Skeletal muscle tissue (tissue), 3 donors: ENCODE measurements at regions not wholly inside any gene's neighbourhood (a gene's known extent, or its start where the extent isn't known, plus 50 kb on each side); places are given as distances from the start of the nearest gene placed in this dataset.

Experiments used
- H3K27ac ChIP-seq: one replicate; pipeline ENCODE4 v1.7.0; 2013; ENCODE audit warnings: mild to moderate bottlenecking, low read depth, low read length, inconsistent platforms
- H3K27me3 ChIP-seq, 3 donors: one replicate each; pipeline ENCODE4 v1.7.0; 2013; ENCODE audit warnings: low read length in 3 of 3; ENCODE audit not compliant: control insufficient read depth in 3 of 3, insufficient read depth in 3 of 3
- H3K36me3 ChIP-seq, 3 donors: one replicate each; pipeline ENCODE4 v1.7.0; 2013; ENCODE audit warnings: low read length in 3 of 3; ENCODE audit not compliant: control insufficient read depth in 3 of 3, insufficient read depth in 3 of 3
- H3K4me1 ChIP-seq, 3 donors: one replicate each; pipeline ENCODE4 v1.7.0; 2013; ENCODE audit warnings: low read length in 3 of 3, mild to moderate bottlenecking in 3 of 3; ENCODE audit not compliant: control insufficient read depth in 3 of 3, insufficient read depth in 3 of 3
- H3K4me3 ChIP-seq, 3 donors: one replicate each; pipeline ENCODE4 v1.7.0; 2013; ENCODE audit warnings: low read length in 3 of 3
- H3K9ac ChIP-seq, 3 donors: one replicate each; pipeline ENCODE4 v1.7.0; 2013; ENCODE audit warnings: low read length in 3 of 3, mild to moderate bottlenecking in 3 of 3, moderate library complexity in 2 of 3, low read depth in 1 of 3
- H3K9me3 ChIP-seq, 3 donors: one replicate each; pipeline ENCODE4 v1.7.0; 2013; ENCODE audit warnings: low read length in 3 of 3; ENCODE audit not compliant: control insufficient read depth in 3 of 3
- donor health status: Osteomylitis.

DNA sequence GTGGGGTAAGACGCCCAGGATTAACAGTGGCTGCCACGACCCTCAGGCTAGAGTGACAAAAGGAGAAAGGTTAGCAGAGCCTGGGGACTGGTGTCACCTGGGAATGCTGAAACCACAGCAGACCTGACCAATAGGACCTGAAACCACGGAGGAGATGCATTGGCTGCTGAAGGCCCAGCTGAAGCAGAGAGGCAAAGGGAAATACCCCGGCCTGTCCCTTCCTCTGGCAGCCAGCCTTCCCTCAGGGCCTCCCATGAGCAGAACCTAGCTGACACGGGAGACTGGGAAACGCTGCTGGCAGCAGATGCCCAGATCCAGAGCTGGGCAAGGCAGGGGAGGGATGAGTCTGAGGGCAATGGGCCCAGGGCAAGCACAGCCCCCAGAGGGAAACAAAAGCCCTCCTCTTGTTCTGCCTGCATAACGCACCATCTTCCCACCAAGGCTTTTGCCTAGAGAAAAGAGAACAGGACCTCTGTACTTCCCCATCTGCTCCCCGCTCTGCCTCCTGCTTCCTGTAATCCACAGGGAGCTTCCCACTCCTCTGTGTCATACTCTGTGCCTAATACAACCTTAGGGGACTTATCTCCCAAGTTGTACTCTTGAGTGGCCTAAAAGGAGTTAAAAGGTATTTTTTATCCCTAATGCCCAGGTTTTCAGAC, 216.2 kb downstream of the ABHD5 start:
- no peak overlapping the region for H3K27ac ChIP-seq
- no peaks in the 10 kb centered on the region for H3K4me1 ChIP-seq
- no peak overlapping the region for H3K4me3 ChIP-seq
- H3K9ac ChIP-seq = no peak overlapping the region
- no peaks in the 10 kb centered on the region for H3K27me3 ChIP-seq
- H3K9me3 ChIP-seq = no peaks in the 10 kb centered on the region
- no peaks in the 10 kb centered on the region for H3K36me3 ChIP-seq

DNA sequence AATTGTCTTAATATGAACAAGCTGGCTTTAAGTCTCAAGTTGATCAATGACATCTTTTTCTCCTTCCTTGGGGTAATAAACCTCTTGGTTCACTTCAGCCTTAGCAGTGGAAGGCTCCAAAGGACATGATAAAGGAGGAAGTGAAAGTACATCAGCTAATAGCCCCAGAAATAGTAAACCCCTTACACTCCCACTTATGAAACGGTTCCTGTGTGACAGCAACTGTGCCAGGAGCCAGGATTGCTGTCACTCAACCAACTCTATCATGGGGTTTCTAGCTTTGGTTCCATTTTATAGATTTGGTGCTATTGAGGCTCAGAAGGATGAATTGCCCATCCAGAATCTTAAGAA, 216.7 kb downstream of the ABHD5 start:
- H3K4me1 ChIP-seq = no peaks in the 10 kb centered on the region
- no peaks in the 10 kb centered on the region for H3K27me3 ChIP-seq
- H3K9me3 ChIP-seq = no peaks in the 10 kb centered on the region
- H3K27ac ChIP-seq = no peak overlapping the region
- H3K4me3 ChIP-seq = no peak overlapping the region
- no peak overlapping the region for H3K9ac ChIP-seq
- no peaks in the 10 kb centered on the region for H3K36me3 ChIP-seq

DNA sequence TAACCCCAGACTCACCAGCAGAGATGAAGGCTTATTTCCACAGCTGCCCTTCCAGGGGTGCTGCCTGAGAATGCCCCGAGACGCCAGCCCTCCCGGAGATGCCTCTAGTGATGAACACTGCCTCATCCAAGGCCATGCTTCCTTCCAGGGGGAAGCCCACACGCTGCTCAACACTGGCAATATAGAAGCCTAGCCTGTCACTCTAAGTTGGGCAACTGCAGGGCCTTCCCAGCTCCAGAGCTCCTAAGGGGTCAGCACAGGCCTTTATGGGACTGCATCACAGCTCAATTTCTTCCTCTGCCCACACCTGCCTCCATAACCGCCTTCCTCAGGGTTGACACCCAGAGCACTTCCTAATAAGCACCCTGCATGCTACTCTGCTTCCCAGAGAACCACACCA, 217.7 kb downstream of the ABHD5 start:
- Histone ChIP-seq H3K36me3 (no peaks in the 10 kb centered on the region), H3K27ac (no peak overlapping the region), H3K9ac (no peak overlapping the region), H3K4me1 (no peaks in the 10 kb centered on the region), H3K27me3 (no peaks in the 10 kb centered on the region), H3K4me3 (no peak overlapping the region), H3K9me3 (no peaks in the 10 kb centered on the region)

DNA sequence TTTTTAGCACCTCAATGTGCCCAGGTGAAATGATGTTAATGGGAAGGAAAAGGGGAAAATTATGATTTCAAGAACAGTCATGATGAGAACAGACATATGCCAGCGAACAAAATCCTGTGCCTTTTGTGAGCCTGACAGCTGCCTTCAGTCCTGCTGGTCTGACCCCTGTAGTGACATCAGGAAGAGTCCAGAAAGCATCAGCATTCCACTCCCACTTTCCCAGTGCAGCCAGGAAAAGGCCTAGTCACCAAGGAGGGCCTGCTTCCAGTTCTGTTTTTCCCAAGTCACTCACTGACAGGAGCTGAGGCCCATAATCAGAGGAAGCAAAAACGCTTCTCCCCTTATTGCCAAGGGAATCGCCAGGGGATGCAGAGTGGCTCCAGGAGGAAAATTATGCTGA, 218.4 kb downstream of the ABHD5 start:
- H3K27ac ChIP-seq = no peak overlapping the region
- H3K36me3 ChIP-seq = no peaks in the 10 kb centered on the region
- no peaks in the 10 kb centered on the region for H3K4me1 ChIP-seq
- no peak overlapping the region for H3K4me3 ChIP-seq
- H3K9me3 ChIP-seq = no peaks in the 10 kb centered on the region
- H3K27me3 ChIP-seq = no peaks in the 10 kb centered on the region
- H3K9ac ChIP-seq = no peak overlapping the region

DNA sequence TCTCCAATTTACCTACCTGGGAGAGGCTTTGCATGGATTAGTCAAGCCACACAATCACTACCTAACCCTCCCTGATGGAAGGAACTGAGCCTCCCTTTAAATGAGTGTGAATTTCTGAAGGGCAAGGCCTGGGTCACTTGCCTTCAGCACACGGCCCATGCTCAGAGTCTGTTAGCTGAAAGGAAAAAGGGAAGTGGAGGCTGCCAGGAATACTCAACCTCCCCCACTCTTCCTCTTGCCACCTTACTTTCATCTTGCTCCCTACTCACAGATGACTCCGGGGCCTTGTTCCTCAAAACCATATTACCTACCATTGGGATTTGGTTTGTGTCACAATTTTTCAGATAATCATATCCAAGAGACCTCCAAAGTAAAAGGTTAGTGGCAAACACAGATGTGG, 220.0 kb downstream of the ABHD5 start:
- Histone ChIP-seq H3K27ac (no peak overlapping the region), H3K4me3 (no peak overlapping the region), H3K27me3 (no peaks in the 10 kb centered on the region), H3K9ac (no peak overlapping the region), H3K36me3 (no peaks in the 10 kb centered on the region), H3K9me3 (no peaks in the 10 kb centered on the region), H3K4me1 (no peaks in the 10 kb centered on the region)

DNA sequence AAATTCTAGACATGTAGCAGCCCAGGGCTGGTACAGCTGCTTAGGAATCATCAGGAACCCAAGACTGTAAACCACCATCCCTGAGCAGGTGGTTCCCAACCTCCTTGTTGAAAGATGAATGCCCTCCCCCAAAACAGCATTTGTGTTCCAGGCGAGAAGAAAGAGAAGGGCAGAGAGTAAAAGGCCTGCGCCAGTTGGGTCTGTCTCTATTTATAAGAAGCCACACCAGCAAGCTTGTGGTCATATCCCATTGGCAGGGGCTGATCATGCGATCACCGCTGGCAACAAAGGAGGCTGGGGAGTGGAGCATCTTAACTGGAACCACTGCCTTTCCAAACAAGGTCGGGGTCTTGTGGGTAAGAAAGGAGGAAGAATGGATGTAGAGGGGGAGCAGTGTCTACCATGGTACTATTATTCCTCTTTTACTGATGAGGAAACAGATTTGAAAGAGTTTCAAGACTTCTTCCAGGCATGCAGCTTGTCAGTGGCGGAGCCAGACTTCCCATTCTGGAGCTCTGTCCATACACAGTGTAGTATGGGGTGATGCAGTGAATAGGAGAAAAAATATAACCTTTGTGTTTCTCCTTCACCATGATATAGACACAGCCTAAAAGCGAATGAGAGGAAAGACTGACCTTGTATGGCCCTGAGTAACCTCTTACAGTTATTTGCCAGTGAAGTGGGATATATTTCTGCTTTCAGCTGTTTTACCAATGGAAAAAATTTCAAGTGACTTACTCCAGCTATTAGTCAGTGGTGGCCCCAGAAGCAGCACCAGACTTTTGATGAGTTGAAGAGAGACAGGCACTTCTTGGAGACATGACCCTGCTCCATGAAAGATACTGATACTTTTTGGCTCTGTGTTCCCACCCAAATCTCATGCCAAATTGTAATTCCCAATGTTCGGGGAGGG, 222.6 kb downstream of the ABHD5 start:
- H3K4me3 ChIP-seq = no peak overlapping the region
- H3K4me1 ChIP-seq = no peaks in the 10 kb centered on the region
- H3K9me3 ChIP-seq = peaks cover 0 to 8% (median 3%) of the 10 kb centered on the region in 3 donors
- H3K27ac ChIP-seq = no peak overlapping the region
- H3K27me3 ChIP-seq = no peaks in the 10 kb centered on the region
- no peak overlapping the region for H3K9ac ChIP-seq
- H3K36me3 ChIP-seq = no peaks in the 10 kb centered on the region

DNA sequence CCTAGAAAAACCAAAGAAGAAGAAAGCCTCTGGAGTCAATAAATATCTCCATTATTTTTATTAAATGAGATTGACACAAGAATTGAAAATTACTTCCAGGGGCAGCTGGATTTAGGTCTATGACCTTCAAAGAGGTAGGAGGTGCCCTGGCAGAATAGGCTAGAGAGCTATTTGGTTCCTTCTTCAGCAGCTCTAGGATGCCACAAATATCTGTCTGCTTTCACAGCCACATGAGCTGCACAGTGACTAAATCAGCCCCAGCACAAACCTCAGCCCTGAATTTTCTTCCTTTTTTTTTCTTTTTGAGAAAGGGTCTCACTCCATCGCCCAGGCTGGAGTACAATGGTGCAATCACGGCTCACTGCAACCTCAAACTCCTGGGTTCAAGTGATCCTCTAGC, 223.5 kb downstream of the ABHD5 start:
- Histone ChIP-seq H3K9me3 (peaks cover 0 to 8% (median 3%) of the 10 kb centered on the region in 3 donors), H3K27me3 (no peaks in the 10 kb centered on the region), H3K36me3 (no peaks in the 10 kb centered on the region), H3K9ac (no peak overlapping the region), H3K27ac (no peak overlapping the region), H3K4me1 (no peaks in the 10 kb centered on the region), H3K4me3 (no peak overlapping the region)

DNA sequence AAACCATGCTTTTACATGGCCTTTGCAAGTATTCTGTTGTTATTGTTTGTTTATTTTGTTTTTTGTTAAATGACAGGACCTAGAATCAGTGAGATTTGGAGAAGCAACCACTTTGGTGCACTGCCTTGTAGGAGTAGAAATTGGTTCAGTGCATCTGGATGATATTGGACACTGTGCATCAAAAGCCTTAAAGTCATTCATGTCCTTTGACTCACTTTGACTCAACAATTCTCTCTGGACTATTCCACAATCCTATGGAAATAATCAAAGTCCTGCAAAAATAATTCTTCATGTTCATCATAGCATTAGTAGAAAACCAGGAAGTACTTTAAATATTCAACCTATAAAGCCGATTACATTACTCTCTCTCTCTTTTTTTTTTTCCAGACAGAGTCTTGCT, 224.8 kb downstream of the ABHD5 start:
- Histone ChIP-seq H3K27ac (no peak overlapping the region), H3K4me3 (no peak overlapping the region), H3K36me3 (no peaks in the 10 kb centered on the region), H3K9me3 (peaks cover 0 to 8% (median 3%) of the 10 kb centered on the region in 3 donors), H3K4me1 (no peaks in the 10 kb centered on the region), H3K9ac (no peak overlapping the region), H3K27me3 (no peaks in the 10 kb centered on the region)

DNA sequence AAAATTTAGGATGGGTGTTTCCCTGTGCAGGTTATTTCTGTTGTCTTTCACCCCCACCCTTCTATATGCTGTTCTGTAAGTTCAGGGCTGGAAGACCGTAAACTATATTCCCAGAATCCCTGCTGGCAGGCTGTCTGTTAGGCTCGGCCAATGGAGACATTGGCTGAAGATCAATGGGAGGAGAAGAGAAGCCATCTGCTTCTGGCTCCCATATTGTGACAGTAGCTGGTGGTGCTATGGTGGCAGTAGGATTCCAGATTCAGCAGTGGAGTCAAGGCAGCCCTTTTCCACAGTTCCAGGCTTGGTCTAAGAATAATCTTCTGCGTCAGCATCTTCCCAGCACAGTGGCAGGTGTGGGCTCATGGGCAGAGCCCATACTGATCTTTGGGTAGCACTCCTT, 226.6 kb downstream of the ABHD5 start:
- H3K4me3 ChIP-seq = no peak overlapping the region
- H3K9ac ChIP-seq = no peak overlapping the region
- H3K36me3 ChIP-seq = no peaks in the 10 kb centered on the region
- peaks cover 4 to 10% (median 7%) of the 10 kb centered on the region in 3 donors for H3K27me3 ChIP-seq
- H3K27ac ChIP-seq = no peak overlapping the region
- H3K4me1 ChIP-seq = no peaks in the 10 kb centered on the region
- peaks cover 0 to 8% (median 3%) of the 10 kb centered on the region in 3 donors for H3K9me3 ChIP-seq

DNA sequence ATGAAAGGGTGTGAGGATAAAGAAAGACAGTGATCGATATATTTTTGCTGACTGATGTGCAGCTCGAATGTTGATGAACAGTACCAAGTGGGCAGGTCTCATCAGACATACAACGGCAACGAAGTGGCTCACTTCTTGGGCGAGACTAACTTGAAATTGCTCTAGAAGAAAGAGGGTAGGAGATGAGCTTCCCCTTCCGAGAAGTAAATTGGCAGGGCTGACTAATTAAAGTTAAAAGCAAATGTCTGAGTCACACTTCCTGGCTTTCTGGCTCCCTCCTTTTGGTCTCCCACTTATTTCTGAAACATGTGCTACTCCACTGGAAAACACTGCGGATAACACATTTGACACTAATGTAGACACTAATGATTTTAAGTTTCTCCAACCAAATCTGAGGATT, 228.3 kb downstream of the ABHD5 start:
- Histone ChIP-seq H3K4me3 (no peak overlapping the region), H3K9ac (no peak overlapping the region), H3K4me1 (no peaks in the 10 kb centered on the region), H3K27me3 (peaks cover 12 to 23% (median 20%) of the 10 kb centered on the region in 3 donors), H3K9me3 (peaks cover 0 to 8% (median 3%) of the 10 kb centered on the region in 3 donors), H3K27ac (no peak overlapping the region), H3K36me3 (no peaks in the 10 kb centered on the region)
